ENCODE measurements at regions not wholly inside any gene's neighbourhood (a gene's known extent, or its start where the extent isn't known, plus 50 kb on each side); places are given as distances from the start of the nearest gene placed in this dataset.

- DNase-seq (ENCODE audit: low spot score) (no peak), ATAC-seq (ENCODE audit: low read depth) (no peak)
- H3K27me3 ChIP-seq (ENCODE audit: insufficient read depth, poor library complexity, severe bottlenecking) = no peaks in the 10 kb centered on the region
- no peaks in the 10 kb centered on the region for H3K4me1 ChIP-seq (ENCODE audit: insufficient read depth, poor library complexity, severe bottlenecking)
- no peaks in the 10 kb centered on the region for H3K36me3 ChIP-seq (ENCODE audit: low read depth)
- H3K9me3 ChIP-seq (ENCODE audit: severe bottlenecking) = no peaks in the 10 kb centered on the region
- no peak overlapping the region for H3K4me3 ChIP-seq (ENCODE audit: severe bottlenecking)
- no peak overlapping the region for H3K27ac ChIP-seq (ENCODE audit: poor library complexity, severe bottlenecking)
- TF ChIP-seq CTCF (IDR thresholded peaks at IDR 0.05; ENCODE audit: poor library complexity, severe bottlenecking) = no peak
Measured at GRCh38 chrY:13126881-13127456, 222.3 kb downstream of the DDX3Y start.

GRCh38 chrY:13127476-13127875 lies 222.8 kb downstream of the DDX3Y start:
- ATAC-seq (ENCODE audit: low read depth) = no peak
- H3K36me3 ChIP-seq (ENCODE audit: low read depth) = no peaks in the 10 kb centered on the region

DNA sequence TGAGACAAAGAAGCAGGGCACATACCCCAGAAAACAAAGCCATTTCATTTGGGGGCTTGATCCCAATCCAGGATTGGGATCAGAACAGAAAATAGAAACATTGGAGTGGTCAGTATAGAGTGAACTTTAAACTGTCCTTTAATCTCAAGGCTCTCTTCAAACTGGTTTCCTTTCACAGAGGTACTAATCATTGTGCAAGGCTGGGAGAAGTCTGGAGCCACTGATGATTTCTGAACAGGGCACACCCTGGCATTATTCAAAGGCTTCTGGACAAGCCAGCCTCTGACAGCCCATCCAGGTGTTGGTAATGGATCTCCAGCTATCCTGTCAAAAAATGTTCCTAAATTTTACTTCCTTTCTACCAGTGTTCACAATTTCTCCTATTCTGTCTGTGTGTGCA lies 244.5 kb downstream of the DDX3Y start:
- Histone ChIP-seq H3K27me3 (ENCODE audit: insufficient read depth, poor library complexity, severe bottlenecking) (no peaks in the 10 kb centered on the region), H3K9me3 (ENCODE audit: severe bottlenecking) (no peaks in the 10 kb centered on the region), H3K4me1 (ENCODE audit: insufficient read depth, poor library complexity, severe bottlenecking) (no peaks in the 10 kb centered on the region), H3K4me3 (ENCODE audit: severe bottlenecking) (peak overlapping the region; percentile 18), H3K36me3 (ENCODE audit: low read depth) (no peaks in the 10 kb centered on the region), H3K27ac (ENCODE audit: poor library complexity, severe bottlenecking) (no peak overlapping the region)
- TF ChIP-seq CTCF (IDR thresholded peaks at IDR 0.05; ENCODE audit: poor library complexity, severe bottlenecking) = no peak
- peak; percentile 73 for ATAC-seq (ENCODE audit: low read depth)
- no peak for DNase-seq (ENCODE audit: low spot score)

More at GRCh38 chrY:13127476-13127875, 222.8 kb downstream of the DDX3Y start:
- TF ChIP-seq CTCF (IDR thresholded peaks at IDR 0.05; ENCODE audit: poor library complexity, severe bottlenecking) = no peak
- Histone ChIP-seq H3K4me1 (ENCODE audit: insufficient read depth, poor library complexity, severe bottlenecking) (no peaks in the 10 kb centered on the region), H3K9me3 (ENCODE audit: severe bottlenecking) (no peaks in the 10 kb centered on the region), H3K4me3 (ENCODE audit: severe bottlenecking) (no peak overlapping the region), H3K27ac (ENCODE audit: poor library complexity, severe bottlenecking) (no peak overlapping the region), H3K27me3 (ENCODE audit: insufficient read depth, poor library complexity, severe bottlenecking) (no peaks in the 10 kb centered on the region)
- DNase-seq (ENCODE audit: low spot score) = no peak

GRCh38 chrY:13167698-13168097 lies 263.0 kb downstream of the DDX3Y start:
- TF ChIP-seq CTCF (IDR thresholded peaks at IDR 0.05; ENCODE audit: poor library complexity, severe bottlenecking) = no peak
- H3K4me1 ChIP-seq (ENCODE audit: insufficient read depth, poor library complexity, severe bottlenecking) = peaks cover 4% of the 10 kb centered on the region
- H3K27me3 ChIP-seq (ENCODE audit: insufficient read depth, poor library complexity, severe bottlenecking) = no peaks in the 10 kb centered on the region
- ATAC-seq (ENCODE audit: low read depth) = no peak
- peak overlapping the region; percentile 14 for H3K27ac ChIP-seq (ENCODE audit: poor library complexity, severe bottlenecking)
- H3K9me3 ChIP-seq (ENCODE audit: severe bottlenecking) = peaks cover 3% of the 10 kb centered on the region
- H3K4me3 ChIP-seq (ENCODE audit: severe bottlenecking) = no peak overlapping the region
- no peak for DNase-seq (ENCODE audit: low spot score)
- H3K36me3 ChIP-seq (ENCODE audit: low read depth) = no peaks in the 10 kb centered on the region

GRCh38 chrY:13168257-13168656 lies 263.6 kb downstream of the DDX3Y start:
- no peak for DNase-seq (ENCODE audit: low spot score)
- peak overlapping the region; percentile 14 for H3K27ac ChIP-seq (ENCODE audit: poor library complexity, severe bottlenecking)
- H3K9me3 ChIP-seq (ENCODE audit: severe bottlenecking) = peaks cover 2% of the 10 kb centered on the region
- TF ChIP-seq CTCF (IDR thresholded peaks at IDR 0.05; ENCODE audit: poor library complexity, severe bottlenecking) = no peak
- H3K4me1 ChIP-seq (ENCODE audit: insufficient read depth, poor library complexity, severe bottlenecking) = peaks cover 4% of the 10 kb centered on the region
- no peak overlapping the region for H3K4me3 ChIP-seq (ENCODE audit: severe bottlenecking)
- H3K27me3 ChIP-seq (ENCODE audit: insufficient read depth, poor library complexity, severe bottlenecking) = no peaks in the 10 kb centered on the region
- peak; percentile 94 for ATAC-seq (ENCODE audit: low read depth)
- no peaks in the 10 kb centered on the region for H3K36me3 ChIP-seq (ENCODE audit: low read depth)

Data from RWPE2 (cell line).